H1 (cell line): ENCODE measurements at regions not wholly inside any gene's neighbourhood (a gene's known extent, or its start where the extent isn't known, plus 50 kb on each side); places are given as distances from the start of the nearest gene placed in this dataset.

Source experiments
- CTCF ChIA-PET: fragments of 300-600 bp; sonication (Branson Sonifier 250); formaldehyde crosslinking; loops from one replicate; lab custom pipeline; 2021; ENCODE audit not compliant: partially characterized antibody; lab: Charles Lee
- POLR2A ChIA-PET: fragments of 300-600 bp; sonication (Branson Sonifier 250); formaldehyde crosslinking; loops from one replicate; lab custom pipeline; 2021; ENCODE audit warnings: inconsistent platforms; ENCODE audit not compliant: partially characterized antibody; lab: Charles Lee
- DNase-seq, 2 experiments: peaks; one replicate each; pipeline versions ENCODE4 v3.0.0 to v3.0.0-alpha.2; 2010 to 2022; ENCODE audit warnings: low spot score in 2 of 2, low read depth in 1 of 2, mixed read lengths in 1 of 2
- FAIRE-seq: peaks from 2 replicates; lab custom pipeline; 2011; peaks lifted over from hg19 to GRCh38; lab: Jason Lieb, UNC
- H2AFZ ChIP-seq: 2 replicates; pipeline ENCODE4 v1.8.1; 2012; ENCODE audit warnings: low read length, inconsistent platforms
- H2AK5ac ChIP-seq: 2 replicates; pipeline ENCODE4 v1.6.1; 2013; ENCODE audit warnings: low read depth, low read length
- H2BK120ac ChIP-seq: replicated peaks from 2 replicates; pipeline ENCODE3; 2013; ENCODE audit warnings: low read depth, low read length, inconsistent platforms
- H2BK12ac ChIP-seq: 2 replicates; pipeline ENCODE4 v1.6.1; 2013; ENCODE audit warnings: low read depth, low read length
- H2BK15ac ChIP-seq: 2 replicates; pipeline ENCODE4 v1.6.1; 2013; ENCODE audit warnings: low read length
- H2BK20ac ChIP-seq: 2 replicates; pipeline ENCODE4 v1.6.1; 2013; ENCODE audit warnings: low read length
- H2BK5ac ChIP-seq: 2 replicates; pipeline ENCODE4 v1.6.1; 2013; ENCODE audit warnings: low read depth, low read length
- H3K14ac ChIP-seq: 2 replicates; pipeline ENCODE4 v1.6.1; 2013; ENCODE audit warnings: inconsistent platforms; ENCODE audit not compliant: insufficient read length
- H3K18ac ChIP-seq: 2 replicates; pipeline ENCODE4 v1.6.1; 2013; ENCODE audit warnings: low read length; ENCODE audit errors: extremely low read depth
- H3K23ac ChIP-seq: 2 replicates; pipeline ENCODE4 v1.6.1; 2013; ENCODE audit warnings: inconsistent platforms; ENCODE audit not compliant: insufficient read length
- H3K23me2 ChIP-seq: 2 replicates; pipeline ENCODE4 v1.6.1; 2013; ENCODE audit warnings: low read depth, low read length
- H3K27ac ChIP-seq: 2 replicates; pipeline ENCODE4 v1.6.1; 2011; ENCODE audit warnings: low read depth, low read length, inconsistent platforms
- H3K27me3 ChIP-seq, 4 experiments: replicated peaks in 1 of 4; 1 replicate in 1 of 4; 2 replicates in 3 of 4; pipeline versions ENCODE4 v1.6.1 to v1.8.1; 2011 to 2013; ENCODE audit warnings: low read length in 3 of 4, mild to moderate bottlenecking in 3 of 4, inconsistent platforms in 2 of 4, mixed read lengths in 2 of 4, moderate library complexity in 1 of 4; ENCODE audit not compliant: control insufficient read depth in 3 of 4, insufficient read depth in 3 of 4; ENCODE audit errors: extremely low read depth in 1 of 4
- H3K36me3 ChIP-seq, 4 experiments: 2 replicates each; pipeline versions ENCODE4 v1.6.1 to v1.8.1; 2011 to 2013; ENCODE audit warnings: mild to moderate bottlenecking in 4 of 4, low read length in 3 of 4, moderate library complexity in 2 of 4, control low read depth in 1 of 4, inconsistent platforms in 1 of 4; ENCODE audit not compliant: insufficient read depth in 4 of 4, control insufficient read depth in 2 of 4
- H3K4ac ChIP-seq: replicated peaks from 2 replicates; pipeline ENCODE3; 2013; ENCODE audit warnings: low read length, low read depth, mixed read lengths, inconsistent platforms; ENCODE audit not compliant: insufficient read length
- H3K4me1 ChIP-seq, 4 experiments: replicated peaks in 1 of 4; 1 replicate in 1 of 4; 2 replicates in 3 of 4; pipeline versions ENCODE4 v1.6.1 to v1.8.1; 2011 to 2013; ENCODE audit warnings: low read length in 3 of 4, inconsistent platforms in 2 of 4, mixed read lengths in 1 of 4; ENCODE audit not compliant: insufficient read depth in 4 of 4, control insufficient read depth in 3 of 4
- H3K4me2 ChIP-seq, 2 experiments: 2 replicates each; pipeline versions ENCODE4 v1.6.1 to v1.8.1; 2011 to 2013; ENCODE audit warnings: low read depth in 2 of 2, low read length in 2 of 2, control low read depth in 1 of 2, inconsistent platforms in 1 of 2, mild to moderate bottlenecking in 1 of 2; ENCODE audit not compliant: insufficient read depth in 1 of 2
- H3K4me3 ChIP-seq, 4 experiments: fragments of 200-600, 300-600 bp in 1 of 4; sonication (generic), shearing (Covaris generic), sonication (Bioruptor Twin) in 1 of 4; 2 replicates each; pipeline versions ENCODE4 v1.5.1 to v1.8.1; 2011 to 2016; ENCODE audit warnings: low read length in 4 of 4, low read depth in 3 of 4, control low read depth in 2 of 4, inconsistent platforms in 2 of 4, mild to moderate bottlenecking in 2 of 4, mixed read lengths in 1 of 4, moderate library complexity in 1 of 4; ENCODE audit not compliant: insufficient read depth in 2 of 4; ENCODE audit errors: extremely low read depth in 1 of 4
- H3K56ac ChIP-seq: replicated peaks from 2 replicates; pipeline ENCODE3; 2013; ENCODE audit warnings: low read depth, mild to moderate bottlenecking, mixed read lengths, low read length, inconsistent platforms; ENCODE audit not compliant: insufficient read length
- H3K79me1 ChIP-seq: 2 replicates; pipeline ENCODE4 v1.6.1; 2013; ENCODE audit warnings: low read depth, low read length, control low read depth
- H3K79me2 ChIP-seq, 2 experiments: 2 replicates each; pipeline versions ENCODE4 v1.6.1 to v1.8.1; 2012 to 2013; ENCODE audit warnings: low read length in 2 of 2, mild to moderate bottlenecking in 2 of 2, inconsistent platforms in 1 of 2; ENCODE audit not compliant: insufficient read depth in 2 of 2, control insufficient read depth in 1 of 2
- H3K9ac ChIP-seq, 4 experiments: replicated peaks in 1 of 4; 1 replicate in 1 of 4; 2 replicates in 3 of 4; pipeline versions ENCODE4 v1.6.1 to v1.8.1; 2011 to 2013; ENCODE audit warnings: low read depth in 3 of 4, low read length in 3 of 4, control low read depth in 2 of 4, mild to moderate bottlenecking in 2 of 4, moderate library complexity in 2 of 4, inconsistent platforms in 1 of 4; ENCODE audit errors: extremely low read depth in 1 of 4
- H3K9me3 ChIP-seq, 2 experiments: 2 replicates each; pipeline versions ENCODE4 v1.6.1 to v1.8.1; 2012 to 2013; ENCODE audit warnings: mild to moderate bottlenecking in 2 of 2, moderate library complexity in 2 of 2, control low read depth in 1 of 2, inconsistent platforms in 1 of 2, low read depth in 1 of 2, low read length in 1 of 2, mixed read lengths in 1 of 2; ENCODE audit not compliant: insufficient read depth in 2 of 2
- H4K20me1 ChIP-seq, 2 experiments: replicated peaks in 1 of 2; 2 replicates each; pipeline versions ENCODE3 to v1.8.1; 2011 to 2013; ENCODE audit warnings: inconsistent platforms in 2 of 2, low read length in 2 of 2, mild to moderate bottlenecking in 1 of 2; ENCODE audit not compliant: insufficient read depth in 2 of 2, control insufficient read depth in 1 of 2
- H4K5ac ChIP-seq: 2 replicates; pipeline ENCODE4 v1.6.1; 2013; ENCODE audit warnings: low read length, low read depth, mixed read lengths, inconsistent platforms; ENCODE audit not compliant: insufficient read length
- H4K8ac ChIP-seq: 2 replicates; pipeline ENCODE4 v1.8.0; 2013; ENCODE audit warnings: mild to moderate bottlenecking, moderate library complexity, low read length, inconsistent platforms; ENCODE audit not compliant: insufficient read depth; ENCODE audit errors: extremely low read depth
- H4K91ac ChIP-seq: replicated peaks from 2 replicates; pipeline ENCODE3; 2013; ENCODE audit warnings: low read length, mixed read lengths, inconsistent platforms; ENCODE audit not compliant: insufficient read length
- ATF3 ChIP-seq: IDR thresholded peaks from 2 replicates; pipeline ENCODE4 v1.6.1; 2011; ENCODE audit warnings: low read depth, mild to moderate bottlenecking, low read length; ENCODE audit not compliant: insufficient read depth
- BCL11A ChIP-seq, 2 experiments: IDR thresholded peaks; one replicate each; pipeline ENCODE4 v1.6.1; 2011; ENCODE audit warnings: low read depth in 2 of 2, low read length in 2 of 2, mild to moderate bottlenecking in 2 of 2
- BRCA1 ChIP-seq: IDR thresholded peaks from 2 replicates; pipeline ENCODE4 v1.6.1; 2012; ENCODE audit warnings: low read depth, low read length, improper control_type of control experiment
- CTBP2 ChIP-seq: IDR thresholded peaks from 2 replicates; pipeline ENCODE4 v1.7.0; 2011; ENCODE audit warnings: borderline replicate concordance, mild to moderate bottlenecking, moderate library complexity, mixed read lengths, low read length; ENCODE audit not compliant: insufficient read depth, insufficient read length
- E2F6 ChIP-seq: IDR thresholded peaks from 2 replicates; pipeline ENCODE4 v1.6.1; 2012; ENCODE audit warnings: inconsistent platforms
- NANOG ChIP-seq: IDR thresholded peaks from 2 replicates; pipeline ENCODE4 v1.6.1; 2011; ENCODE audit warnings: low read length, low read depth, mild to moderate bottlenecking, inconsistent platforms; ENCODE audit not compliant: insufficient read depth, poor library complexity, severe bottlenecking
- RBBP5 ChIP-seq: IDR thresholded peaks from 2 replicates; pipeline ENCODE4 v1.7.1; 2012; ENCODE audit warnings: low read depth, mild to moderate bottlenecking, inconsistent platforms, low read length, moderate library complexity, borderline replicate concordance
- RXRA ChIP-seq: IDR thresholded peaks from 2 replicates; pipeline ENCODE4 v1.6.1; 2011; ENCODE audit warnings: low read depth, mild to moderate bottlenecking, low read length, moderate library complexity; ENCODE audit not compliant: insufficient read depth
- SAP30 ChIP-seq: fragments of 300-600 bp; sonication (generic); IDR thresholded peaks from 2 replicates; pipeline ENCODE4 v1.7.1; 2012; ENCODE audit warnings: low read length, moderate library complexity, mild to moderate bottlenecking, inconsistent platforms; ENCODE audit not compliant: insufficient read depth, insufficient replicate concordance
- SIRT6 ChIP-seq: IDR thresholded peaks from one replicate; pipeline ENCODE4 v1.7.1; 2012; ENCODE audit warnings: low read length, inconsistent platforms
- TEAD4 ChIP-seq: IDR thresholded peaks from 2 replicates; pipeline ENCODE4 v1.6.1; 2012; ENCODE audit warnings: low read depth, low read length, inconsistent platforms, mixed read lengths
- WGBS, 2 experiments: shearing (Covaris generic) in 1 of 2; methylation state at CpG; one replicate each; pipeline versions ENCODE4 v1.1.6 to v1.1.7; 2013 to 2015; ENCODE audit warnings: low lambda C conversion rate in 2 of 2, mixed read lengths in 2 of 2, inconsistent platforms in 1 of 2, low coverage in 1 of 2, missing lambda C conversion rate in 1 of 2; ENCODE audit not compliant: insufficient replicate concordance in 2 of 2, insufficient coverage in 1 of 2, insufficient read length in 1 of 2; ENCODE audit errors: extremely low coverage in 1 of 2, missing lambda C conversion rate in 1 of 2; 5-methylcytosine and 5-hydroxymethylcytosine counted together

GRCh38 chr1:87595384-87595781 is 266.7 kb downstream of the LMO4 start:
- Histone ChIP-seq H2BK5ac (no peak overlapping the region), H3K56ac (no peak overlapping the region), H2AK5ac (no peak overlapping the region), H4K8ac (no peak overlapping the region), H3K9ac (no peak overlapping the region), H3K4me3 (no peak overlapping the region), H4K20me1 (no peaks in the 10 kb centered on the region), H3K79me1 (no peaks in the 10 kb centered on the region), H3K4ac (no peak overlapping the region), H3K14ac (no peak overlapping the region), H2AFZ (no peak overlapping the region), H2BK20ac (no peak overlapping the region), H3K4me1 (no peaks in the 10 kb centered on the region), H4K91ac (no peak overlapping the region), H3K27ac (no peak overlapping the region), H3K9me3 (no peaks in the 10 kb centered on the region), H3K23me2 (no peaks in the 10 kb centered on the region), H2BK120ac (no peak overlapping the region), H3K23ac (no peak overlapping the region), H2BK15ac (no peak overlapping the region), H3K4me2 (no peak overlapping the region), H4K5ac (no peak overlapping the region), H3K18ac (no peak overlapping the region), H2BK12ac (no peak overlapping the region), H3K27me3 (no peaks in the 10 kb centered on the region), H3K79me2 (no peaks in the 10 kb centered on the region), H3K36me3 (no peaks in the 10 kb centered on the region)
- POLR2A ChIA-PET: no interaction called here
- DNase-seq (no peak), FAIRE-seq (no peak)
- 10% methylated on average over 2 of the region's 3 CpGs; no CpG with 5 or more reads in 1 of the 2 experiments for WGBS, 2 experiments
- TF ChIP-seq RBBP5 (no peak), BCL11A (IDR thresholded peaks at IDR 0.05; ENCODE audit: low read depth in 2 of 2, low read length in 2 of 2) (no peak), TEAD4 (no peak), NANOG (no peak), ATF3 (no peak), CTBP2 (no peak), SIRT6 (no peak), SAP30 (no peak), BRCA1 (no peak), RXRA (no peak), E2F6 (no peak)
- CTCF ChIA-PET: interaction anchor here (0.6 to 1.3 kb wide), 2 partner anchors 303 to 358 kb away, joined by 3 to 4 read pairs; no protein-coding TSS in a partner anchor
